GM12892 (cell line): ENCODE measurements at regions not wholly inside any gene's neighbourhood (a gene's known extent, or its start where the extent isn't known, plus 50 kb on each side); places are given as distances from the start of the nearest gene placed in this dataset.

Experiments used
- DNase-seq: peaks from one replicate; pipeline ENCODE4 v3.0.0; 2011; ENCODE audit not compliant: insufficient read length
- FAIRE-seq: peaks from 2 replicates; lab custom pipeline; 2011; peaks lifted over from hg19 to GRCh38; lab: Jason Lieb, UNC
- POLR2A ChIP-seq: IDR thresholded peaks from 2 replicates; pipeline ENCODE4 v1.6.1; 2011; ENCODE audit warnings: low read depth, low read length, control low read depth
- POLR2AphosphoS5 ChIP-seq: IDR thresholded peaks from 2 replicates; pipeline ENCODE4 v1.6.1; 2011; ENCODE audit warnings: low read depth, low read length, control low read depth
- TAF1 ChIP-seq: IDR thresholded peaks from 2 replicates; pipeline ENCODE4 v1.6.1; 2011; ENCODE audit warnings: low read depth, mild to moderate bottlenecking, control low read depth, low read length, borderline replicate concordance

GRCh38 chr12:60920841-60921495 is 1325.1 kb downstream of the SLC16A7 start:
- no peak for DNase-seq
- TF ChIP-seq TAF1, result no peak
- TF ChIP-seq POLR2A, result no peak
- no peak for TF ChIP-seq POLR2AphosphoS5
- FAIRE-seq, result no peak

GRCh38 chr12:60921541-60921940 is 1325.7 kb downstream of the SLC16A7 start:
- DNase-seq (no peak), FAIRE-seq (no peak)
- TF ChIP-seq POLR2A, result no peak
- no peak for TF ChIP-seq POLR2AphosphoS5
- no peak for TF ChIP-seq TAF1

- DNase-seq (no peak), FAIRE-seq (no peak)
- no peak for TF ChIP-seq TAF1
- TF ChIP-seq POLR2A, result no peak
- no peak for TF ChIP-seq POLR2AphosphoS5
These were observed 1330.4 kb downstream of the SLC16A7 start for GRCh38 chr12:60926256-60926655.

- FAIRE-seq (no peak), DNase-seq (no peak)
- TF ChIP-seq POLR2A (no peak), TAF1 (no peak), POLR2AphosphoS5 (no peak)
These were observed 1330.1 kb upstream of the USP15 start for GRCh38 chr12:60930151-60930550.

GRCh38 chr12:60935981-60936761 is 1324.0 kb upstream of the USP15 start:
- FAIRE-seq (no peak), DNase-seq (no peak)
- no peak for TF ChIP-seq POLR2AphosphoS5
- no peak for TF ChIP-seq TAF1
- TF ChIP-seq POLR2A, result no peak

- TF ChIP-seq POLR2A (no peak), POLR2AphosphoS5 (no peak), TAF1 (no peak)
- DNase-seq (no peak), FAIRE-seq (no peak)
These were observed 1312.7 kb upstream of the USP15 start for GRCh38 chr12:60947533-60947932.

- no peak for FAIRE-seq
- TF ChIP-seq POLR2AphosphoS5 (no peak), POLR2A (no peak)
- DNase-seq, result no peak
These were observed 1293.1 kb upstream of the USP15 start for GRCh38 chr12:60967128-60967527.

- DNase-seq (no peak), FAIRE-seq (no peak)
- TF ChIP-seq TAF1 (no peak), POLR2A (no peak), POLR2AphosphoS5 (no peak)
These were observed 1282.2 kb upstream of the USP15 start for GRCh38 chr12:60977966-60978365.

- no peak for DNase-seq
- FAIRE-seq, result no peak
- TF ChIP-seq POLR2AphosphoS5 (no peak), TAF1 (no peak), POLR2A (no peak)
These were observed 1279.6 kb upstream of the USP15 start for GRCh38 chr12:60980558-60980957.

GRCh38 chr12:60981473-60981872 is 1278.7 kb upstream of the USP15 start:
- no peak for TF ChIP-seq POLR2AphosphoS5
- TF ChIP-seq POLR2A, result no peak
- TF ChIP-seq TAF1, result no peak
- DNase-seq (no peak), FAIRE-seq (no peak)

- DNase-seq (no peak), FAIRE-seq (no peak)
- no peak for TF ChIP-seq POLR2AphosphoS5
- no peak for TF ChIP-seq POLR2A
- no peak for TF ChIP-seq TAF1
These were observed 1268.1 kb upstream of the USP15 start for GRCh38 chr12:60992087-60992486.

- no peak for FAIRE-seq
- TF ChIP-seq TAF1 (no peak), POLR2AphosphoS5 (no peak), POLR2A (no peak)
These were observed 1264.9 kb upstream of the USP15 start for GRCh38 chr12:60995256-60995825.

More at GRCh38 chr12:60995256-60995825, 1264.9 kb upstream of the USP15 start:
- no peak for DNase-seq
